ENCODE measurements at regions not wholly inside any gene's neighbourhood (a gene's known extent, or its start where the extent isn't known, plus 50 kb on each side); places are given as distances from the start of the nearest gene placed in this dataset.
"Not testable (repeated sequence)": the region's sequence is repeated elsewhere in the genome, so short reads cannot be mapped to it uniquely, and the experiment has no call there.

DNA sequence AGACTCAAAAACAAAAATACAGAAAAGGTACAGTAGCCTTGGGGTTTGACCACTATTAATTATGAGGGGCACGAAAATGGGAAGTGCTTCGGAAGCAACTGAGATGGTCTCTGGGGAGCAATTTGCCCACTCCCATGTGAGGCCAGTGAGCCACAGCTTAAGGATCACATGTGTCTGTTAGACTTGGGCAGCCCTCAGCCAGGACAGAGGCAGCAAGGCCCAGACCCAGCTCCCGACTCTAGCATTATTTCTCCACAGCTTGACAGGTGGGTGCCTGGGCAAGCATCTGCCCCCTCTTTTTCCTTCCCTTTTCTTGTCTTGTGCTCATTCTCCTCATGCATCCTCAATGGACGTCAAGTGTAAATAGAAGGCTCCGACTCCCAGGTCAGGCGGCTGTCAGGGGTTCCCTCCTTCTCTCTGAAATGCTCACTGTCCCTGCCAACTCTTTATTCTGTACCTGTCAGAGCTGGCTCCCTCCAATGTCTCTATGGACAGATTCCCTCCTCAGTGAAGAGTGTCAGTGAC, 137.0 kb upstream of the RCN1 start:
- Histone ChIP-seq H2BK15ac (ENCODE audit: low read depth, low read length) (no peak overlapping the region), H4K20me1 (ENCODE audit: control insufficient read depth, insufficient read depth, insufficient read length) (no peaks in the 10 kb centered on the region), H3K27ac (ENCODE audit: insufficient read length, low read depth, low read length) (no peak overlapping the region), H2BK5ac (ENCODE audit: insufficient read length, low read length) (no peak overlapping the region), H3K56ac (ENCODE audit: insufficient read length, low read depth, low read length) (no peak overlapping the region), H4K5ac (ENCODE audit: insufficient read length, low read depth, low read length) (no peak overlapping the region), H2BK12ac (ENCODE audit: insufficient read length, low read depth, low read length) (no peak overlapping the region), H2BK120ac (ENCODE audit: low read depth, low read length, poor library complexity, severe bottlenecking) (no peak overlapping the region), H2AK5ac (ENCODE audit: insufficient read length, low read length) (no peak overlapping the region), H3K9me3 (ENCODE audit: control insufficient read depth, low read depth, low read length) (no peaks in the 10 kb centered on the region), H3K79me2 (ENCODE audit: insufficient read depth, low read length) (no peaks in the 10 kb centered on the region; the same call in 1 of the 2 replicates), H2BK20ac (ENCODE audit: low read depth, low read length, poor library complexity, severe bottlenecking) (no peak overlapping the region), H3K23me2 (ENCODE audit: insufficient read length, low read depth, low read length, poor library complexity, severe bottlenecking) (no peaks in the 10 kb centered on the region), H3K9ac (ENCODE audit: extremely low read depth, insufficient read length, low read length) (no peak overlapping the region), H4K8ac (replicated peaks; ENCODE audit: insufficient read length, low read depth, low read length) (no peak overlapping the region), H3K4me1 (ENCODE audit: insufficient read depth, low read length) (no peaks in the 10 kb centered on the region), H3K4ac (ENCODE audit: low read depth, low read length) (no peak overlapping the region), H2AFZ (ENCODE audit: low read length) (no peak overlapping the region), H3K14ac (ENCODE audit: insufficient read depth, low read length) (no peak overlapping the region), H3T11ph (ENCODE audit: low read length) (no peak overlapping the region), H3K4me2 (ENCODE audit: insufficient read depth, insufficient read length, low read length) (no peak overlapping the region), H3K79me1 (ENCODE audit: insufficient read depth, low read depth, low read length, poor library complexity, severe bottlenecking) (no peaks in the 10 kb centered on the region), H3K18ac (ENCODE audit: insufficient read length, low read depth, low read length) (no peak overlapping the region), H3K27me3 (ENCODE audit: insufficient read depth, low read length) (no peaks in the 10 kb centered on the region), H4K91ac (ENCODE audit: insufficient read length, low read depth, low read length) (no peak overlapping the region), H3K23ac (ENCODE audit: insufficient read length, low read depth, low read length) (no peak overlapping the region)
- no peak for DNase-seq
- Mint-ChIP-seq H3K27me3 (ENCODE audit: low read depth) (peaks cover 13% of the 10 kb centered on the region), H3K4me1 (peaks cover 11 to 15% of the 10 kb centered on the region in 2 experiments), H3K9me3 (no peaks in the 10 kb centered on the region), H3K27ac (no peak overlapping the region), H3K4me3 (no peak overlapping the region), H3K36me3 (ENCODE audit: insufficient read depth in 1 of 3, low read depth in 3 of 3) (no peaks in the 10 kb centered on the region)
- WGBS (ENCODE audit: extremely low coverage, insufficient read length, low lambda C conversion rate): no CpG with 5 or more reads among the region's 6 CpGs
- TF ChIP-seq, protein P1, sequence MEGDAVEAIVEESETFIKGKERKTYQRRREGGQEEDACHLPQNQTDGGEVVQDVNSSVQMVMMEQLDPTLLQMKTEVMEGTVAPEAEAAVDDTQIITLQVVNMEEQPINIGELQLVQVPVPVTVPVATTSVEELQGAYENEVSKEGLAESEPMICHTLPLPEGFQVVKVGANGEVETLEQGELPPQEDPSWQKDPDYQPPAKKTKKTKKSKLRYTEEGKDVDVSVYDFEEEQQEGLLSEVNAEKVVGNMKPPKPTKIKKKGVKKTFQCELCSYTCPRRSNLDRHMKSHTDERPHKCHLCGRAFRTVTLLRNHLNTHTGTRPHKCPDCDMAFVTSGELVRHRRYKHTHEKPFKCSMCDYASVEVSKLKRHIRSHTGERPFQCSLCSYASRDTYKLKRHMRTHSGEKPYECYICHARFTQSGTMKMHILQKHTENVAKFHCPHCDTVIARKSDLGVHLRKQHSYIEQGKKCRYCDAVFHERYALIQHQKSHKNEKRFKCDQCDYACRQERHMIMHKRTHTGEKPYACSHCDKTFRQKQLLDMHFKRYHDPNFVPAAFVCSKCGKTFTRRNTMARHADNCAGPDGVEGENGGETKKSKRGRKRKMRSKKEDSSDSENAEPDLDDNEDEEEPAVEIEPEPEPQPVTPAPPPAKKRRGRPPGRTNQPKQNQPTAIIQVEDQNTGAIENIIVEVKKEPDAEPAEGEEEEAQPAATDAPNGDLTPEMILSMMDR (conservative IDR thresholded peaks at IDR 0.05): no peak

DNA sequence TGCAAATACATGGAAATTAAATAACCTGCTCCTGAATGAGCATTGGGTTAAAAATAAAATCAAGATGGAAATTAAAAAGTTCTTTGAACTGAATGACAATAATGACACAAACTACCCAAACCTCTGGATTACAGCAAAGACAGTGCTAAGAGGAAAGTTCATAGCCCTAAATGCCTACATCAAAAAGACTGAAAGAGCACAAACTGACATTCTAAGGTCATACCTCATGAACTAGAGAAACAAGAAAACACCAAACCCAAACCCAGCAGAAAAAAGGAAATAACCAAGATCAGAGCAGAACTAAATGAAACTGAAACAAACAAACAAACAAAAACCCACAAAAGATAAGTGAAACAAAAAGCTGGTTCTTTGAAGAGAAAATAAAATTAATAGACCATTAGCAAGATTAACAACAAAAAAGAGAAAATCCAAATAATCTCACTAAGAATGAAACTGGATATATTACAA, 138.6 kb upstream of the PAX6 start:
- H4K91ac ChIP-seq (ENCODE audit: insufficient read length, low read depth, low read length); H3K23ac ChIP-seq (ENCODE audit: insufficient read length, low read depth, low read length); H2BK12ac ChIP-seq (ENCODE audit: insufficient read length, low read depth, low read length); H3K4ac ChIP-seq (ENCODE audit: low read depth, low read length); H2BK5ac ChIP-seq (ENCODE audit: insufficient read length, low read length); H3K36me3 Mint-ChIP-seq (ENCODE audit: insufficient read depth in 1 of 3, low read depth in 3 of 3); H4K8ac ChIP-seq (replicated peaks; ENCODE audit: insufficient read length, low read depth, low read length); H2AFZ ChIP-seq (ENCODE audit: low read length); H3K4me1 ChIP-seq (ENCODE audit: insufficient read depth, low read length); H3K9me3 Mint-ChIP-seq; H3K4me2 ChIP-seq (ENCODE audit: insufficient read depth, insufficient read length, low read length); H3K27ac ChIP-seq (ENCODE audit: insufficient read length, low read depth, low read length); DNase-seq; H3K27me3 Mint-ChIP-seq (ENCODE audit: low read depth); H3K27me3 ChIP-seq (ENCODE audit: insufficient read depth, low read length); H3K56ac ChIP-seq (ENCODE audit: insufficient read length, low read depth, low read length); H3K9ac ChIP-seq (ENCODE audit: extremely low read depth, insufficient read length, low read length); H2BK20ac ChIP-seq (ENCODE audit: low read depth, low read length, poor library complexity, severe bottlenecking); H3K18ac ChIP-seq (ENCODE audit: insufficient read length, low read depth, low read length); H3K79me1 ChIP-seq (ENCODE audit: insufficient read depth, low read depth, low read length, poor library complexity, severe bottlenecking); H3T11ph ChIP-seq (ENCODE audit: low read length); H4K5ac ChIP-seq (ENCODE audit: insufficient read length, low read depth, low read length); H2AK5ac ChIP-seq (ENCODE audit: insufficient read length, low read length); H3K79me2 ChIP-seq (ENCODE audit: insufficient read depth, low read length); H4K20me1 ChIP-seq (ENCODE audit: control insufficient read depth, insufficient read depth, insufficient read length); H2BK120ac ChIP-seq (ENCODE audit: low read depth, low read length, poor library complexity, severe bottlenecking); H3K9me3 ChIP-seq (ENCODE audit: control insufficient read depth, low read depth, low read length); H3K23me2 ChIP-seq (ENCODE audit: insufficient read length, low read depth, low read length, poor library complexity, severe bottlenecking); H3K14ac ChIP-seq (ENCODE audit: insufficient read depth, low read length); H3K27ac Mint-ChIP-seq; H3K4me3 Mint-ChIP-seq; H2BK15ac ChIP-seq (ENCODE audit: low read depth, low read length): not testable (repeated sequence)
- H3K4me1 Mint-ChIP-seq: peaks cover 5 to 17% of the 10 kb centered on the region in 2 experiments
